CD4-positive, alpha-beta T cell treated with Interleukin-21 for 1 hour (primary cell): ENCODE measurements at regions not wholly inside any gene's neighbourhood (a gene's known extent, or its start where the extent isn't known, plus 50 kb on each side); places are given as distances from the start of the nearest gene placed in this dataset.
"Not testable (repeated sequence)": the region's sequence is repeated elsewhere in the genome, so short reads cannot be mapped to it uniquely, and the experiment has no call there.

Experiments used
- DNase-seq: peaks from one replicate; pipeline ENCODE4 v3.0.0-alpha.2; 2020

DNA sequence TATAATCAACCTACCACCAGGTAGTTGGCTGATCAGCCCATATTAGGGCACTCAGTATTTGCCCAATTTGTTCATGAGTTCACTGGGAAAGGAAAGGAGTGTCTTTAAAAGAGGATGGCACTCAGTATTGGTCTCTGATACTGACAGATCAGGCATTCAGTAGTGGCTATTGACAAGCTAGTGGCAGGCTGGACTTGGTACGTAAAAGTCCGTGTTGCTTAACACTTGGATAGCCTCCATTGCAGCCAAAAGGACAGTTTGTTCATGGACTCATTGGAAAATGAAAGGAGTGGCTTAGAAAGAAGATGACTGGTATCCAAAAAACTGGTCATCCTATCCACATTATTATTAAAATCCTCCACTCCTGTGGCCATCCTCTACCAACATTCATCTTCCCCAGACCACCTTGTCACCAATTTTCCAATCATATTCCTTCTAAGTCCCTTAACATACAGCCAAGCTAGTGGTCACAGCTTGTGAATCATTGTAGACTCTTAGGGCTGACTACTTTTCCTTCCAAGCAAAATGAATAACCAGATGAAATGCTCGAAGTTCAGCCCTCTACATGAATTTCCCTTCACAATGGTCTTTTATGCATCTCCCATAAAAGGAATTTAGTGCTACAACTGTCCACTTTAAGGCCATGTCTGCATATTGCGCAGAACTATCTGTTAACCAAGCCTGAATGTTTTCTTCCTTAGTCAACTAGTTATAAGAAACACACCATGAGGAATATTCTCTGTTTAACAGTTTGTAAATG, 78.6 kb upstream of the MAGI2 start:
- no peak for DNase-seq

DNA sequence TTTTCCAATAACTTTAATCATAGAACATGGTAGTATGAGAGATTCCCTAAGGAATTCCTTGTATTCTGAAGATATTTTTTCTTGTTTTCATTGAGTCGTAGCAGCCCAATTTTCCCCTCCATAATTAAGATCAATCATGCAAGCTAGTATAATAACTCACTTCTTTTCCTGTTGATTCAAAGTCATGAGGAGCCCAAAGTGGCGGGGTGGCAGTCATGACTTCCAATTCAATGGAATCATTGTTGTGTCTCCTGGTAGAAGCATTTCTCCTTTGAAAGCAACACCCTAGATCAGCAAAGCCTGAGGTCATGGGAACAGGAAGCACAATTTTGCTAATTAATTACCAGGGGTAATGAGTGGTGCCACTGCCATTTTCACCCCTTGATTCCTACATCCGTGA, 77.6 kb upstream of the MAGI2 start:
- no peak for DNase-seq

DNA sequence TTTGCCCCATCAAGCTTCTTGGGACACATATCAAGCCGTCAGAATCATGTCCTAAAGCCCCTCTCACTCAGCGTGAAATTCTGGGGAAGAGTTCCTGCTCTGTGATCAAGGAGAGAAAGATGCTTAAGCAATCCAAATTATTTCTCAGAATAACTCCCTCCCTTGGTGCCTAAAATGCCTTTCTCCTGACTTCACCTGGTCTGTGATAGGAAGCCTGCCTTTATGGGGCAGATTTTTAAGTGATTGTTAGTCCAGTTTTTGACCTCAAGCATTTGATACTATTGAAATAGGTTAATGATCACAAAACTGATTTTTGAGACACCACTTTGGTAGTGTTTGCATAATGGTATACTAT, 76.4 kb upstream of the MAGI2 start:
- no peak for DNase-seq

DNA sequence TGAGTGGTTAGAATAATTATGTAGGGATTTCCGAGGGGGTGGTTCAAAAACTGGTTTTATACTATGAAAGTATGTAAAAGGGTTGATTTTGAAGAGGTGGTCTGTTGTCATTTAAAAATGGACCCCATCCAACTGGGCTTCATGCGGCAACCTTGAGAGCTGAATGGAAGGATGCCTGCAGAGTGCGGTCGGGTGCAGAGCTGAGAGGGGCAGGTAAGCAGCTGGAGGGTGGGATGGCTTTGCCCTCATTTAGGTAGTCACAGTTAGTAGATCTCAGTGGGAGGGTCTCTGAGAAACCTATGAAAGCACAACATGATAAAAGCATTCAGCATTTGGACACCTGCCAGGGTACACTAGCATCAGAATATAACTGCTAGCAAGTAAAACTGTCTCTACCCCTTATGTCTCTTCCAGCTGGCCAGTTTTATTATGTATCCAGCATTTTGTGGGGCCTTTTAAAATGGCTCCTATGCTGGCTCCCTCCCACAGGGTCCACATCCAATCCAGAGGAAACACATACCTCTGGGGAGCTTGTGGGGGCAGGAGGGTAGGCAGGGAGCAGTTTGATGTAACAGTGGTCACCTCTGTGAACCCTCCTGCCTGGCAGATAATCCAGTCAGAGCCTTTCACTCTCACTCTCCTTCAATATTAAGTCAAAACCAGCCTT, 75.9 kb upstream of the MAGI2 start:
- DNase-seq = no peak

DNA sequence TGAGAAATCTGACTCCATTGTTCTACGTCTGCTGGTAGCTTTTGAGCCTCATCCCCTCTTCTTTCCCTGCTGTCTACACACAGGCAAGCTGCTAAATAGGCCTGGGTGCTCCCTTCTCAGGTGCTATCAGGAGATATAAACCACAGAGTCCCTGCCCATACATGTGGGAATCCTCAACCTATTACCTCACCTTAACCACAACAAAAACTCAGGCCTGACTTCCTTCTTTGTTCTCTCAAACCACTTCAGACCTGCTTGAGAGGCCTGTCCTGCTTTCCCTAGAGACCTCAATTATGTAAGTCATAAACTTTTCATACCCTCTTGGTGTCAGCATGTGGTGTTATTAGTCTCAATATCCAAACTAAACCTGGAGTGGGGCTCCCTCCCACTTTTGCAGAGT, 75.0 kb upstream of the MAGI2 start:
- DNase-seq = no peak

DNA sequence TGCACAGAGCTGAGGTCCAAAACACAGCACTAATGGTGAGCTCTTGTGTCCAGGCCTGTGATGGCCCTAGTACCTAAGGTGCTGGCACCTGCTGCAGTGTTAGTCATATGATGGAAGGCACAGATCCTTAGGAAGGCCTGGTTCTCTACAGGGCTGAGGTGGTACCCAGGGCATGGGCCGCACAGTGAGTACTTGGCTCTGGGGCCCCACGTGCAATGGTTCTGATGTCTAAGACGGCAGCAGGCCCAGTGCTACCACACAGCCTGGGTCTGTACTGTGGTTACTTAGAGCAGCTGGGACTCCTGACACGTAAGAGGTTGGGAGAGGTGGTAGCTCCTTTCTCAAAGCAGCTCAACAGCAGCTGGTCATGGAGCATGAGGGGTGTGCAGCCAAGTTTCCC, 70.6 kb upstream of the MAGI2 start:
- no peak for DNase-seq

DNA sequence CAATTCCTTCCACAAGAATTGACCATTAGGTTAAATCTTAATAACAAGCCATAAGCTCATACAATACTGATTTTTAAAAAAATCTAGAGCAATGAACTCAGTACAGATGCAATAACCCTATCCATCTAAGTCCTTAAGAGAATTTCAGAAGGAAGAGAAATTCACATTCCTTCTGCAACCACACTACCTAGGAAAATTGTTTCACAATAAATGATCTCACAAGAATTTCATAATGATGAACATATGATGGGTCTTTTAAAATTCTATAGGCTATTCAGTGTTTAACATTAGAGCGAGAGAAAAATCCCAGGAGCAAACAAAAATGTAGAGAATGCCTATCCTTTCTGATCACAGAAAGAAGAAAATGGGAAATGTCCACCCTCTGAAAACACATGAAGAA, 70.0 kb upstream of the MAGI2 start:
- no peak for DNase-seq

DNA sequence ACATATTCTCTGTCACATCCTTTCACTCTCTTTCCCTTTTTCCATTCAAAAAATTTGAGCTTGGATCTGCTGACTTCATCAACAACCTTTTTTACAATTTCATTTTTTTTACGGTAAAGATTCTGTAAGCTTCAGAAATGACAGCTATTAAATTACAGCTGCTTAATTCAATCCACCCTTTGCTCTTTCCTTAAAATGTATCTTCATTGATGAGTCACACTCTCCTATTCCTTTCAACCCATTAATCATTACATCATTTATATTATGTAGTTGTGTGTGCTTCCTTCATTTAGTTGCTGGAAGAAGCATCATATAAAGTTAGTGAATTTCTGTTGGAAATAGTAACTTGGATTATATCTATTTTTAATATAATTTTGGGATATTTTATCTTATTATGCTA, 67.1 kb upstream of the MAGI2 start:
- DNase-seq = no peak

DNA sequence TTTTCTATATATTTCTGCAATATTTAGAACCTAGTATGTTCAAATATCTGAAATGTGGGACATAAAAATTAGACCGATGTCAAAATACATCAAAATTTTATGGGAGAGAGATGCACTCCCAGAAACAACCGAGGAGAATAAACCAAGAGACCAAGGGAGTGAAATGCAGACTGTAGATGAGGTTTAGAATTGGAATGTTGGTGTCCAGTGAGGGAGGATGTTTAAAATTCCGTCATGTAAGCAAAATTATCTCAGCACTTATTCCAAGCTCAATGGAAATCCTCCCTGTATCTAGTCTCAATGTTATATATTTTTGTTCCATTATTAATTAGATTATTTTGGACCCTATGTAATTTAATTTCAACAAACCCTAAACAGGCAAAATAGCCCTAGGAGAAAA, 61.9 kb upstream of the MAGI2 start:
- no peak for DNase-seq

DNA sequence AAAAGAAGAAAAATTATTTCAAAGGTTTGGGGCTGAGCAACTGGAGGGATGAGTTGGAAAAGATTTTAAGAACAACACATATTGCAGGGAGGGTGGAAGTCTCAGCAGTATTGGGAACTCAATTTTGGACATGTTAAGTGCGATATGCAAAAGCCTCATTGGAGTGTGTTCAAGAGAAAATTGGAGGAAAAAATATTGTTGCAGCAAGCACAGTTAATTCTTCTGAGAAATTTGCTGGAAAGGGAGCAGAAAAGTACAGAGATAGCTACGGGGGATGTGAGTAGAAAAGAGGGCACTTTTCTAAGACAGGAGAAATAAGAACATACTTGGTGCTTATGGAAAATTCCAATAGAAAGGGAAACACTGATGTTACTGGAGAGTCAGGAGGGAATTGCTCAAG, 59.8 kb upstream of the MAGI2 start:
- DNase-seq = no peak

DNA sequence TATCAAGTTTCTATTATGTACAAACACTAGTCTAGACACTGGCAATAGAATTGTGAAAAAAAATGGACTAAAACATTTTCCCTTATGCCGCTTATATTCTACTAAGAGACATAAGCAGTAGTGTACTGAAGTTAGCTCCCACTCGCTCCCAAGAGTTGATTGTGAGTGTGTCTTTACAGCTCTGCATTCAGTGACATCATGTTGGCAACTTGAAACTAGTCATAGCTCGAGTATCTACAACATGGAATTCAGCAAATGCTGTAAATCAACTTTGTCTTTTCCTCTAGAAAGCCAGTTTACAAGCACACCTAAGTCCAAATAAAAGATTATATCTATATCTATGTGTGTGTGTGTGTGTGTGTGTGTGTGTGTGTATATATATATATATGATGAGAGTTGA, 58.8 kb upstream of the MAGI2 start:
- no peak for DNase-seq

DNA sequence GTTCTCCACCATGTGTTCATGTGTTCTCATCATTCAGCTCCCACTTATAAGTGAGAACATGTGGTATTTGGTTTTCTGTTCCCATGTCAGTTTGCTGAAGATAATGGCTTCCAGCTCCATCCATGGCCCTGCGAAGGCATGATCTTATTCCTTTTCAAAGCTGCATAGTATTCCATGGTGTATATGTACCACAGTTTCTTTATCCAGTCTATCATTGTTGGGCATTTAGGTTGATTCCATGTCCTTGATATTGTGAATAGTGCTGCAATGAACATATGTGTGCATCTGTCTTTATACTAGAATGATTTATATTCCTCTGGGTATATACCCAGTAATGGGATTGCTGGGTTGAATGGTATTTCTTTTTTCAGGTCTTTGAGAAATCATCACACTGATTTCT, 57.6 kb upstream of the MAGI2 start:
- DNase-seq = not testable (repeated sequence)

DNA sequence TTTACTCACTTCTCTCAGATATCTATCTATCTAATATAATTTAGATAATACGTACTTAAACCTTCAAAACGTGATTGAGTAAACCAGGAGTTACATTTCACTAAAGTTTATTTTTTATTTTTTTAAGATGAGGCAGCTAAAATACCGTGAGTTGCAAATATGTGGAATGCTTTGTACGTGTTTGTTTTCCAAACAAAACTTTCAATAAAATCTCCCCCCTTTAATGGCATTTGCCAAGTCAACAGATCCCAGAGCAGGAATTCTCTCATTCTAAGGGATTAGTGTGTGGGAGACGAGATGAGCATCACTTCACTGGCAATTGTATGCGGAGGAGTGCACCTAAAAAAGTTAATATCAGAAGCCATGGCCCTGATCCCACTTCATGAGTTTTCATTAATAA, 53.7 kb upstream of the MAGI2 start:
- DNase-seq = no peak

DNA sequence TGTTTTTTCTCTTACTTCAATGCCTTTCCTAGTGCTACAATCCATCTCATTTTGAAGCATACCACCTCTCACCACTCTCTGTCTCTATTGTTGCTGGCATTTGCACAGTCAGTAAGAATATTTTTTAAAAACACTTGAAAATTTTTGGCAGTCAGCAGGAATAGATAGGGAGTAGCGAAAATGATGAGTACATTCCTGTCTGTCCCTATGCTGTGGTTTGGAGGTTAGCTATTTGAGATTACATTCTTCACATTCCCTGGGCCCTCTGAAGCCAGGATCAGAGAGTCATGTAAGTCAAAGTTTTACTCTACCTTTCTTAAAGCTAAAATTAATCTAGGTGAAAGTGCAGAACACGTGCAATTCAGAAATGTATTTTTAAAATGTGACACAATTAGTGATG, 53.0 kb upstream of the MAGI2 start:
- no peak for DNase-seq

DNA sequence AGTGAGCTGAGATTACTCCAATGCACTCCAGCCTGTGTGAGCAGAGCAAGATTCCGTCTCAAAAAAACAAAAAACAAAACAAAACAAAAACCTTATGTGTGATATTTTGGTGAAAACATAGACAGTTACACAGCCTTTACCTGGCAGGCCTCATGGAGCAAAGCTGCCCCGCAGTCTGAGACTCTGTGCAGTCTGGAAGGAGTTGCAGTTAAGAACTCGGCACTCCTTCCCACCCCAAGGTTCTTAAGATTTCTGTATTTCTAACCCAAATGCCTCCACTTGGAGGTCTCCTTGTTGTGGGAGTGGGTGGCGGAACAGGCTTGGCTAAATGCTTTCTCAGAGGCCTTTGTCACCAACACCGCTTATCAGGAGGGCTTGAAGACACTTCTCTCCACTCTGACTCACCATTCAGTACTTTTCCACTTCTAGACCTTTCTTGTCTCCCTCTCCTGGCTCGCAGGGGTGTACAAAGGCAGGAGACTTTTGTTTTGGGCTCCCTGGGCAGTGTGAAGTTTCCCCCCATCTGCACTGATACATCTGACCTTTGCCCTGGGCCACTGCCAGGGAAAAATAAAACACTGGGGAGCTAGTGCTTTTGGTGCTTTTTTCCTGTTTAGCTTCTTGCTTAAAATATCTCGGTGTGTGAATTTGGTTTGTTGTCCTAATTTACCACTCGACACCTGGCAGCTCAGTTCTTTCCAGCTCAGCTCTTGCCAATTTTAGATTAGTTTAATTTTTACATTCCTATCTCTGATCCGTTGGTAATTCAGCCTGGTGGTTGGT, 51.3 kb upstream of the MAGI2 start:
- no peak for DNase-seq
